Chondrocyte (in vitro differentiated cells): ENCODE measurements at regions not wholly inside any gene's neighbourhood (a gene's known extent, or its start where the extent isn't known, plus 50 kb on each side); places are given as distances from the start of the nearest gene placed in this dataset.

ENCODE experiments used
- DNase-seq: peaks from one replicate; pipeline ENCODE4 v3.0.0; 2021; ENCODE audit warnings: mixed read lengths, low spot score
- H3K27ac Mint-ChIP-seq: one replicate; pipeline ENCODE4 v1.8.0; 2021; ENCODE audit warnings: mild to moderate bottlenecking, moderate library complexity, mixed read lengths; ENCODE audit not compliant: unreplicated experiment
- H3K27me3 Mint-ChIP-seq: 2 replicates; pipeline ENCODE4 v1.8.0; 2021; ENCODE audit warnings: low read depth, mixed read lengths
- H3K36me3 Mint-ChIP-seq: 2 replicates; pipeline ENCODE4 v1.8.0; 2021; ENCODE audit warnings: low read depth, mixed read lengths
- H3K4me1 Mint-ChIP-seq: 2 replicates; pipeline ENCODE4 v1.8.0; 2021; ENCODE audit warnings: low read depth, mild to moderate bottlenecking, mixed read lengths
- H3K4me3 Mint-ChIP-seq: one replicate; pipeline ENCODE4 v1.8.0; 2021; ENCODE audit warnings: mild to moderate bottlenecking, moderate library complexity, mixed read lengths; ENCODE audit not compliant: unreplicated experiment
- H3K9me3 Mint-ChIP-seq: 2 replicates; pipeline ENCODE4 v1.8.0; 2021; ENCODE audit warnings: low read depth, mixed read lengths
- TF ChIP-seq, protein P1 (sequence below): fragments of 200-600 bp; sonication (generic); IDR thresholded peaks from 2 replicates; pipeline ENCODE4 v1.5.0; 2021; ENCODE audit warnings: antibody characterized with exemption, mild to moderate bottlenecking, moderate library complexity

DNA sequence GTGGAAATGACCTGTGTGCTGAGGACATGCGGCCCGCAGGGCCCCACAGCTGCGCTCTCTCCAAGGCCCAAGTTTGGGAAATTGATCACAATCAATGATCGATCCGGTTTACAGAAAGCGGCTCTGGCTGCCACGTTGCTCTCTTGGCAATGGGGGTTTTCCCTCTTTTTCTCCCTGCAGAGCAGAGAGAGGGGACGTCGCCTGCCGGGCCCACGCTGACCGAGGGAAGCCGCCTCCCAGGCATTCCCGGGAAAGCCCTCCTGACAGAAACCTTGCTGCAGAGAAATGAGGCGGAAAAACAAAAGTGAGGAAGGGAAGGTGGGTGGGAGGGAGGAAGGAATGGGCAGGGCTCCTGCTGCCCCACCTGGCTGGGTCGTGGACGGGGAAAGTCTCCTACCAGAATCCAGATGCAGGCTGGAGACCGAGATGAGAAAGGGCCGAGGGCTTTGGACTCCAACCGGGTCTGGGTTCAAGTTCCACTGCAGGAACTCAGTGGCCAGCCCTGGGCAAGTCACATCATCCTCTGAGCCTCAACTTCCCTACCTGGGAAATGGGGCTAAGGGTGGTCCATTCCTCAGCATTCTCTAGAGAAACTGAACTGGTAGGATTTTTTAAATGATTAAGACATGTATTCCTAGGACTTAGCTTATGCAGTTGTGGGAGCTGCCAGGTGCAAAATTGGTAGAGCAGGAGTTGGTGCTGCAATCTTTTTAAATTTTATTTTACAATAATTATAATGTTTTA, 75.5 kb downstream of the PHETA1 start:
- Mint-ChIP-seq H3K4me1 (no peaks in the 10 kb centered on the region), H3K27me3 (peaks cover 1% of the 10 kb centered on the region), H3K4me3 (no peak overlapping the region), H3K36me3 (no peaks in the 10 kb centered on the region), H3K9me3 (no peaks in the 10 kb centered on the region), H3K27ac (no peak overlapping the region)
- TF ChIP-seq, protein P1, sequence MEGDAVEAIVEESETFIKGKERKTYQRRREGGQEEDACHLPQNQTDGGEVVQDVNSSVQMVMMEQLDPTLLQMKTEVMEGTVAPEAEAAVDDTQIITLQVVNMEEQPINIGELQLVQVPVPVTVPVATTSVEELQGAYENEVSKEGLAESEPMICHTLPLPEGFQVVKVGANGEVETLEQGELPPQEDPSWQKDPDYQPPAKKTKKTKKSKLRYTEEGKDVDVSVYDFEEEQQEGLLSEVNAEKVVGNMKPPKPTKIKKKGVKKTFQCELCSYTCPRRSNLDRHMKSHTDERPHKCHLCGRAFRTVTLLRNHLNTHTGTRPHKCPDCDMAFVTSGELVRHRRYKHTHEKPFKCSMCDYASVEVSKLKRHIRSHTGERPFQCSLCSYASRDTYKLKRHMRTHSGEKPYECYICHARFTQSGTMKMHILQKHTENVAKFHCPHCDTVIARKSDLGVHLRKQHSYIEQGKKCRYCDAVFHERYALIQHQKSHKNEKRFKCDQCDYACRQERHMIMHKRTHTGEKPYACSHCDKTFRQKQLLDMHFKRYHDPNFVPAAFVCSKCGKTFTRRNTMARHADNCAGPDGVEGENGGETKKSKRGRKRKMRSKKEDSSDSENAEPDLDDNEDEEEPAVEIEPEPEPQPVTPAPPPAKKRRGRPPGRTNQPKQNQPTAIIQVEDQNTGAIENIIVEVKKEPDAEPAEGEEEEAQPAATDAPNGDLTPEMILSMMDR = no peak
- DNase-seq = no peak

- Mint-ChIP-seq H3K4me3 (no peak overlapping the region), H3K9me3 (no peaks in the 10 kb centered on the region), H3K4me1 (no peaks in the 10 kb centered on the region), H3K36me3 (no peaks in the 10 kb centered on the region), H3K27me3 (peaks cover 1% of the 10 kb centered on the region), H3K27ac (no peak overlapping the region)
- no peak for DNase-seq
- TF ChIP-seq, protein P1 = no peak
Observed at GRCh38 chr12:111291357-111291756, 77.5 kb downstream of the PHETA1 start.

DNA sequence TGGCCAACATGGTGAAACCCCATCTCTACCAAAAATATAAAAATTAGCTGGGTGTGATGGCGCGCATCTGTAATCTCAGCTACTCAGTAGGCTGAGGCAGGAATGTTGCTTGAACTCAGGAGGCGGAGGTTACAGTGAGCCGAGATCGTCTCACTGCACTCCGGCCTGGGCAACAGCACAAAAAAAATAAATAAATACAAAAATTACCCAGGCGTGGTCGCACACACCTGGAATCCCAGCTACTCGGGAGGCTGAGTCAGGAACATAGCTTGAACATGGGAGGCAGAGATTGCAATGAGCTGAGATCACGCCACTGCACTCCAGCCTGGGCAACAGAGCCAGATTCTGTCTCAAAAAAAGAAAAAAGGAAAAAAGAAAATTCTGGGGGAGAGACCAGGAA, 80.1 kb downstream of the PHETA1 start:
- Mint-ChIP-seq H3K27ac (no peak overlapping the region), H3K4me1 (no peaks in the 10 kb centered on the region), H3K36me3 (no peaks in the 10 kb centered on the region), H3K27me3 (peaks cover 14% of the 10 kb centered on the region), H3K4me3 (no peak overlapping the region), H3K9me3 (no peaks in the 10 kb centered on the region)
- no peak for DNase-seq
- TF ChIP-seq, protein P1 = no peak

DNA sequence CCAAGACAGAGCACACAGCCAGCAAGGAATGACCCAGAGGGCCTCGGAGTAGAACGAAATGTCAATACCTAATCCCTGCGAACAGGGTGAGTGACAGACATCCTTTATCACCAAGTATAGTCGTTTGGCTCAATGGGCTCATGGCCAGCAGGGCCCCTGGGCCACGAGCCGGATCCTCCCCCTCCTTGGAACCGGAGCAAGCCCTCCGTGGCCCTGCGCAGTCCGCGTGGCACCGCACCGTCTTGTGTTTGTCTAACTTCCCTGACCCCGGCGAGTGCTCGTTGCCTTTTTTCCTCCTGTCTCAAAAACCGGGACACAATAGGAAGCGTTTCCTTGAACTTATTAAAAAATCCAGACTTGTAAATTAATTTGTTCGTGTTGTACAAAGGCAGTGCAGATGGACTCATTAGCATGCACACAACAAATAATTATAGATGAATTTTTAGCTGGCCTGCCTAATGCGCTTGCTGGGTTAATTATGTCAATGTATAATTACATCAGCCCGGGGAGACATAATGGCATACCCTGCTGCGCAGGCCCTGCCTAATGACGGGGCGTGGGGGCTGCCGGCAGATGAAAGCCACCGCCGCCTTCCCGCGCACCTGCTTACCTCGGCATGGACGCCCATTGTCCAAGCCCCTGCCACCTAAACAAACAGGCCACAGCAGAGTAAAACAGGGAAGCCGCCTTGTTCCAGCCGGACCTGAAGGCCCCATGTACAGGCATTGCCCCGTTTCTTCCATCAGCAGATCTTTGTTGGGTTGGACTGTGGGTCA, 81.6 kb downstream of the PHETA1 start:
- no peaks in the 10 kb centered on the region for H3K9me3 Mint-ChIP-seq
- no peak overlapping the region for H3K4me3 Mint-ChIP-seq
- TF ChIP-seq, protein P1 = no peak
- peaks cover 14% of the 10 kb centered on the region for H3K27me3 Mint-ChIP-seq
- H3K27ac Mint-ChIP-seq = no peak overlapping the region
- no peaks in the 10 kb centered on the region for H3K36me3 Mint-ChIP-seq
- no peak for DNase-seq
- no peaks in the 10 kb centered on the region for H3K4me1 Mint-ChIP-seq

DNA sequence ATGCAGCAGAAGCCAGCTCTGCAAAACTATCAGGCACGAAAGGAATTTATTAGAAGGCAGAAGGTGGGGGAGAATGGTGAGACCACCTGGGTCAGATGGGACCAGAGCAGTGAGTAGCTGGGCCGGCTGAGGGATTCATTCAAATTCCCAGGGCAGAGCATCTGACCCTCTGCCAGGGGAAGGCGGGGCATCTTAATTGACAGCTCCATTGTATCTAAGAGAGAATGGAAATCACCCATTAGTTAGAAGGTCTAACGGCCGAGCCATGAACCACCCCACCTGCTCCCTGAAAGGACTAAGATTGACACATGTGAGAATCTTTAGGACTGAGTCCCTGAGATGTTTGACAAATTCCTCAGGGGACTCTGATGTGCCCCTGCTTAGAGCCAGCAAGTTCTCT, 83.7 kb downstream of the PHETA1 start:
- H3K4me3 Mint-ChIP-seq = no peak overlapping the region
- peaks cover 7% of the 10 kb centered on the region for H3K9me3 Mint-ChIP-seq
- no peak overlapping the region for H3K27ac Mint-ChIP-seq
- no peak for DNase-seq
- no peaks in the 10 kb centered on the region for H3K4me1 Mint-ChIP-seq
- peaks cover 26% of the 10 kb centered on the region for H3K27me3 Mint-ChIP-seq
- TF ChIP-seq, protein P1 = no peak
- H3K36me3 Mint-ChIP-seq = no peaks in the 10 kb centered on the region
